Stimulated activated naive CD8-positive, alpha-beta T cell treated with anti-CD3 and anti-CD28 coated beads, Interleukin-15, amount 100 ng/mL, for 72 hours (primary cell): ENCODE measurements at regions not wholly inside any gene's neighbourhood (a gene's known extent, or its start where the extent isn't known, plus 50 kb on each side); places are given as distances from the start of the nearest gene placed in this dataset.
A peak's percentile ranks its signal among the peaks of the same experiment; 100 is the strongest.

ENCODE experiments used
- ATAC-seq: fragments of 150-1000 bp; cut with Tn5 transposase; 2 replicates; pipeline ENCODE4 v1.10.0; 2021; ENCODE audit warnings: mild to moderate bottlenecking, moderate library complexity
- DNase-seq, 2 donors: peaks; one replicate each; pipeline ENCODE4 v3.0.0; 2021 to 2022
- H3K27ac Mint-ChIP-seq, 2 donors: one replicate each; pipeline ENCODE4 v1.8.0; 2022; ENCODE audit warnings: mild to moderate bottlenecking in 2 of 2, mixed read lengths in 2 of 2, moderate library complexity in 2 of 2
- H3K27me3 Mint-ChIP-seq: one replicate; pipeline ENCODE4 v1.8.0; 2022; ENCODE audit warnings: mixed read lengths
- H3K4me1 Mint-ChIP-seq: one replicate; pipeline ENCODE4 v1.8.0; 2022; ENCODE audit warnings: mild to moderate bottlenecking, mixed read lengths
- H3K4me3 Mint-ChIP-seq, 2 donors: one replicate each; pipeline ENCODE4 v1.8.0; 2022; ENCODE audit warnings: mild to moderate bottlenecking in 2 of 2, mixed read lengths in 2 of 2, moderate library complexity in 1 of 2
- H3K9me3 Mint-ChIP-seq, 2 donors: one replicate each; pipeline ENCODE4 v1.8.0; 2022; ENCODE audit warnings: mixed read lengths in 2 of 2

GRCh38 chr6:82006027-82006738 lies 241.4 kb downstream of the IBTK start:
- peak in 1 of 2 donors; percentile 2 for DNase-seq
- H3K4me3 Mint-ChIP-seq: no peak overlapping the region
- H3K4me1 Mint-ChIP-seq: no peaks in the 10 kb centered on the region
- peaks cover 14 to 15% of the 10 kb centered on the region in 2 donors for H3K9me3 Mint-ChIP-seq
- no peaks in the 10 kb centered on the region for H3K27me3 Mint-ChIP-seq
- H3K27ac Mint-ChIP-seq: no peak overlapping the region
- no peak for ATAC-seq

- Mint-ChIP-seq H3K27ac (no peak overlapping the region), H3K9me3 (peaks cover 0 to 4% of the 10 kb centered on the region in 2 donors), H3K27me3 (no peaks in the 10 kb centered on the region), H3K4me1 (no peaks in the 10 kb centered on the region), H3K4me3 (no peak overlapping the region)
- DNase-seq: no peak
- no peak for ATAC-seq
Observed at GRCh38 chr6:82000551-82000950, 247.0 kb downstream of the IBTK start.

- Mint-ChIP-seq H3K4me3 (no peak overlapping the region), H3K27me3 (no peaks in the 10 kb centered on the region), H3K9me3 (peaks cover 0 to 4% of the 10 kb centered on the region in 2 donors), H3K4me1 (no peaks in the 10 kb centered on the region), H3K27ac (peak overlapping the region in 1 of 2 donors; percentile 91)
- DNase-seq: no peak
- ATAC-seq: no peak
Observed at GRCh38 chr6:81999826-82000225, 247.3 kb upstream of the TENT5A start.

- Mint-ChIP-seq H3K4me3 (no peak overlapping the region), H3K4me1 (no peaks in the 10 kb centered on the region), H3K27me3 (no peaks in the 10 kb centered on the region), H3K27ac (no peak overlapping the region), H3K9me3 (peaks cover 0 to 4% of the 10 kb centered on the region in 2 donors)
- DNase-seq (no peak), ATAC-seq (no peak)
Observed at GRCh38 chr6:81999270-81999669, 246.8 kb upstream of the TENT5A start.

GRCh38 chr6:81998432-81998831 lies 246.0 kb upstream of the TENT5A start:
- no peak for DNase-seq
- Mint-ChIP-seq H3K27me3 (no peaks in the 10 kb centered on the region), H3K4me1 (no peaks in the 10 kb centered on the region), H3K27ac (no peak overlapping the region), H3K9me3 (peaks cover 0 to 4% of the 10 kb centered on the region in 2 donors), H3K4me3 (no peak overlapping the region)
- ATAC-seq: no peak

- Mint-ChIP-seq H3K4me1 (no peaks in the 10 kb centered on the region), H3K9me3 (peaks cover 0 to 4% of the 10 kb centered on the region in 2 donors), H3K27ac (no peak overlapping the region), H3K4me3 (no peak overlapping the region), H3K27me3 (no peaks in the 10 kb centered on the region)
- DNase-seq (no peak), ATAC-seq (no peak)
Observed at GRCh38 chr6:81997090-81997926, 244.8 kb upstream of the TENT5A start.

- H3K9me3 Mint-ChIP-seq: peaks cover 0 to 4% of the 10 kb centered on the region in 2 donors
- DNase-seq (no peak), ATAC-seq (no peak)
- no peaks in the 10 kb centered on the region for H3K27me3 Mint-ChIP-seq
- H3K4me1 Mint-ChIP-seq: no peaks in the 10 kb centered on the region
- H3K27ac Mint-ChIP-seq: no peak overlapping the region
- no peak overlapping the region for H3K4me3 Mint-ChIP-seq
Observed at GRCh38 chr6:81996414-81996813, 243.9 kb upstream of the TENT5A start.

- Mint-ChIP-seq H3K27ac (no peak overlapping the region), H3K9me3 (peaks cover 0 to 4% of the 10 kb centered on the region in 2 donors), H3K27me3 (no peaks in the 10 kb centered on the region), H3K4me3 (no peak overlapping the region), H3K4me1 (no peaks in the 10 kb centered on the region)
- no peak for DNase-seq
- no peak for ATAC-seq
Observed at GRCh38 chr6:81995548-81996289, 243.2 kb upstream of the TENT5A start.

- H3K4me3 Mint-ChIP-seq: no peak overlapping the region
- no peak for ATAC-seq
- H3K27me3 Mint-ChIP-seq: no peaks in the 10 kb centered on the region
- H3K9me3 Mint-ChIP-seq: no peaks in the 10 kb centered on the region
- H3K27ac Mint-ChIP-seq: no peak overlapping the region
- H3K4me1 Mint-ChIP-seq: no peaks in the 10 kb centered on the region
- no peak for DNase-seq
Observed at GRCh38 chr6:81988871-81989270, 236.4 kb upstream of the TENT5A start.

GRCh38 chr6:81988446-81988845 lies 236.0 kb upstream of the TENT5A start:
- ATAC-seq (no peak), DNase-seq (no peak)
- no peaks in the 10 kb centered on the region for H3K9me3 Mint-ChIP-seq
- H3K27me3 Mint-ChIP-seq: no peaks in the 10 kb centered on the region
- no peak overlapping the region for H3K27ac Mint-ChIP-seq
- no peak overlapping the region for H3K4me3 Mint-ChIP-seq
- H3K4me1 Mint-ChIP-seq: no peaks in the 10 kb centered on the region

- H3K27ac Mint-ChIP-seq: no peak overlapping the region
- no peak overlapping the region for H3K4me3 Mint-ChIP-seq
- H3K4me1 Mint-ChIP-seq: no peaks in the 10 kb centered on the region
- DNase-seq: no peak
- H3K9me3 Mint-ChIP-seq: no peaks in the 10 kb centered on the region
- no peaks in the 10 kb centered on the region for H3K27me3 Mint-ChIP-seq
- ATAC-seq: no peak
Observed at GRCh38 chr6:81987293-81987692, 234.8 kb upstream of the TENT5A start.

GRCh38 chr6:81985191-81985590 lies 232.7 kb upstream of the TENT5A start:
- DNase-seq (no peak), ATAC-seq (no peak)
- Mint-ChIP-seq H3K4me1 (no peaks in the 10 kb centered on the region), H3K27me3 (no peaks in the 10 kb centered on the region), H3K9me3 (peaks cover 0 to 10% of the 10 kb centered on the region in 2 donors), H3K4me3 (no peak overlapping the region), H3K27ac (no peak overlapping the region)

GRCh38 chr6:81984599-81984998 lies 232.1 kb upstream of the TENT5A start:
- Mint-ChIP-seq H3K4me3 (no peak overlapping the region), H3K27me3 (no peaks in the 10 kb centered on the region), H3K4me1 (no peaks in the 10 kb centered on the region), H3K27ac (no peak overlapping the region), H3K9me3 (peaks cover 0 to 15% of the 10 kb centered on the region in 2 donors)
- DNase-seq (no peak), ATAC-seq (no peak)

- H3K27me3 Mint-ChIP-seq: no peaks in the 10 kb centered on the region
- peaks cover 0 to 19% of the 10 kb centered on the region in 2 donors for H3K9me3 Mint-ChIP-seq
- no peak for ATAC-seq
- DNase-seq: no peak
- no peak overlapping the region for H3K27ac Mint-ChIP-seq
- H3K4me3 Mint-ChIP-seq: no peak overlapping the region
- H3K4me1 Mint-ChIP-seq: no peaks in the 10 kb centered on the region
Observed at GRCh38 chr6:81981812-81982211, 229.3 kb upstream of the TENT5A start.

GRCh38 chr6:81979767-81980166 lies 227.3 kb upstream of the TENT5A start:
- Mint-ChIP-seq H3K27ac (no peak overlapping the region), H3K4me3 (no peak overlapping the region)

GRCh38 chr6:81979329-81979728 lies 226.8 kb upstream of the TENT5A start:
- Mint-ChIP-seq H3K27ac (no peak overlapping the region), H3K27me3 (no peaks in the 10 kb centered on the region), H3K4me3 (no peak overlapping the region), H3K9me3 (peaks cover 0 to 26% of the 10 kb centered on the region in 2 donors), H3K4me1 (no peaks in the 10 kb centered on the region)
- ATAC-seq (no peak), DNase-seq (no peak)

More at GRCh38 chr6:81979767-81980166, 227.3 kb upstream of the TENT5A start:
- DNase-seq (no peak), ATAC-seq (no peak)
- H3K27me3 Mint-ChIP-seq: no peaks in the 10 kb centered on the region
- no peaks in the 10 kb centered on the region for H3K4me1 Mint-ChIP-seq
- peaks cover 0 to 26% of the 10 kb centered on the region in 2 donors for H3K9me3 Mint-ChIP-seq
